NCI-H446 (cell line): ENCODE measurements at regions not wholly inside any gene's neighbourhood (a gene's known extent, or its start where the extent isn't known, plus 50 kb on each side); places are given as distances from the start of the nearest gene placed in this dataset.
"Not testable (repeated sequence)": the region's sequence is repeated elsewhere in the genome, so short reads cannot be mapped to it uniquely, and the experiment has no call there.

Source experiments
- DNase-seq, 2 experiments: peaks; one replicate each; lab custom pipeline; 2025; lab: John Stamatoyannopoulos, UW

DNA sequence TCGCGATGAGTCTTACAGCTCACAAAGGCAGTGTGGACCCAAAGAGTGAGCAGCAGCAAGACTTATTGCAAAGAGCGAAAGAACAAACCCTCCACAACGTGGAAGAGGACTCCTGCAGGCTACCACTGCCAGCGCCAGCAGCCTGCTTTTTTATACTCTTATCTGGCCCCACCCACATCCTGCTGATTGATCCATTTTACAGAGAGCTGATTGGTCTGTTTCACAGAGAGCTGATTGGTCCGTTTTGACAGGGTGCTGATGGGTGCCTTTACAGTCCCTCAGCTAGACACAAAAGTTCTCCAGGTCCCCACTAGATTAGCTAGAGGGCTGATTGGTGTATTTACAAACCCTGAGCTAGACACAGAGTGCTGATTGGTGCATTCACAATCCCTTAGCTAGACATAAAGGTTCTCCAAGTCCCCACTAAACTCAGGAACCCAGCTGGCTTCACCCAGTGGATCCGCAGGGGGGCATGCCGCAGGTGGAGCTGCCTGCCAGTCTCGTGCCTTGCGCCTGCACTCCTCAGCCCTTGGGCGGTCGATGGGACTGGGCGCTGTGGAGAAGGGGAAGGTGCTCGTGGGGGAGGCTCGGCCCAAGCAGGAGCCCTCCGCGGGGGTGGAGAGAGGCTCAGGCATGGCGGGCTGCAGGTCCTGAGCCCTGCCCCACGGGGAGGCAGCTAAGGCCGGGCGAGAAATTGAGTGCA lies 75.7 kb downstream of the QDPR start:
- not testable (repeated sequence) for DNase-seq

DNA sequence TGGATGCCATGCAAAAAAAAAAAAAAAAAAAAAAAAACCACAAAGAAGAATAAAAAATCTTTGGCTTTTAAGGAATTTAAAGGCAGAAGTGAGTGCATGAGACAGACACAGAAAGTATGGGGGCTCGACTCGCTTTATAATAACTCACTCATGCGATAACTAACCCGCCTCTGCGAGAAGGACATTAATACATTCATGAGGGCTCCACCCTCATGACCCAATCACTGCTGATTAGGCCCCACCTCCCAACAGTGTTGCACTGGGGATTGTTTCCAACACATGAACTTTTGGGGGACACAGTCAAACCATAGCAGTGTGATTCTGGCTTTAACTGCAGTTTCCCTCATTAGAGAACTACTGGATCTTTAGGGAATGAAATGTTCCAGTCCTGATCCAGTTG lies 78.1 kb downstream of the QDPR start:
- no peak for DNase-seq

DNA sequence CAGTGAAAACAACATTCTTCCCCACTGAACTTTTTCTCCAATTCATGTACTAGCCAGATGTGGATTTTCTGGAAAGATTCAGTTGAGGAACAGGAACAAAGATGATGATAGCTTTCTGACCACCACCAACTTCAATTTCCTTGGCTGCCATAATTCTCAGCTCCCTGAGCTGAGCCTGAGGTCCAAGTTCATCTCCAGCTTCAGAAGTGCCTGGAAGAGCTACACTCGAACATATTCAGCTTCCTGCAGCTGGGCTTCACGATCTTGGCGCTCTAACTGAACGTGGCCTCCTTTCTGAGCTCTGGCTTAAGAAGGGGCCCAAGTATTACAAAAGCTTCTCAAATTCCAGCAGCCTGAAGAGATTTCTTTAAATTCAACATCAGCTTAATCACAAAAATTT lies 83.9 kb downstream of the QDPR start:
- no peak for DNase-seq

DNA sequence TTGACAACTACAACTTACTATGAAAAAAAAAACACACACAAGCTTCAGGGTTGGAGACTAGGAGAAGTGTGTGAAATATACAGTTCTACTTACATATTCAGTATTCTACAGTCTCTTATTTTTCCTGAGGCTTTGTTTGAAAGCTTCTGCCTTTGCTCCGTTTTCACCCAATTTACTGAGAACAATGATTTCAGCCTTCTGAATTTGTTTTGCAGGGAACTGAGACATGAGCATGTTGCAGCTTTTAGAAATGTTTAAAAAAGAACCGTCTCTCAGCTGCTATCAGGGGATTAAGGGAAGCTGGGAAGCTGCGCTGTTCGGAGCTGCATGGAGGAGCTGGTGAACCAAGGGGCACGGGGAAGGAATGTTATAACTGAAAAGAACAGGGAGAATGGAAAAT lies 85.7 kb downstream of the QDPR start:
- no peak for DNase-seq

- no peak for DNase-seq
These were observed 93.9 kb downstream of the QDPR start for GRCh38 chr4:17418010-17418409.

DNA sequence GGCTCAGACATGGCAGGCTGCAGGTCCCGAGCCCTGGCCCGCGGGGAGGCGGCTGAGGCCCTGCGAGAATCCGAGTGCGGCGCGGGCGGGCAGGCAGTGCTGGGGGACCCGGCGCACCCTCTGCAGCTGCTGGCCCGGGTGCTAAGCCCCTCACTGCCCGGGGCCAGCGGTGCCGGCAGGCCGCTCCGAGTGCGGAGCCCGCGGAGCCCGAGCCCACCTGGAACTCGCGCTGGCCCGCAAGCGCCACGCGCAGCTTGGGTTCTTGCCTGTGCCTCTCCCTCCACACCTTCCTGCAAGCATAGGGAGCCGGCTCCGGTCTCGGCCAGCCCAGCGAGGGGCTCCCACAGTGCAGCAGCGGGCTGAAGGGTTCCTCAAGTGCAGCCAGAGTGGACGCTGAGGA lies 97.5 kb downstream of the QDPR start:
- no peak for DNase-seq

GRCh38 chr4:17400686-17401085 lies 111.2 kb downstream of the QDPR start:
- DNase-seq, result no peak

GRCh38 chr4:17398805-17399204 lies 113.1 kb downstream of the QDPR start:
- no peak for DNase-seq

DNA sequence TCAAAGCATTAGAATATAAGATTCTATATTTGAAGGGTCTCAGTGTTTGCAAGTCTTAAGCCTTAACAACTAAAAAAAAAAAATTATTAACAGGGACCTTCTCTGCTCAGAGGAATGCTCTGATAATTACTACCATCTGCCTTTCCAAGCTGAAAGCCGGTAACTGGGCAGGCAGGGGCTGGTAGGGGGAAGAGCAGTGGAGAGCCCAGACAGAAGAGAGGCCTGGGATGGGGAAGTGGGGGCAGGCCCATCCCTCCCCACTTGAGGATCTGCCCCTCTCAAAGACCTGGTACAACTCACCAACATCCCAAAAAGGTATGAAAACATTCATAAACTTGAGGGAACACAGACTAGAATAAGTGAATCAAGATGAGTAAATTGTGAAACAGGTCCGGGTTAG lies 113.9 kb downstream of the QDPR start:
- no peak for DNase-seq

DNA sequence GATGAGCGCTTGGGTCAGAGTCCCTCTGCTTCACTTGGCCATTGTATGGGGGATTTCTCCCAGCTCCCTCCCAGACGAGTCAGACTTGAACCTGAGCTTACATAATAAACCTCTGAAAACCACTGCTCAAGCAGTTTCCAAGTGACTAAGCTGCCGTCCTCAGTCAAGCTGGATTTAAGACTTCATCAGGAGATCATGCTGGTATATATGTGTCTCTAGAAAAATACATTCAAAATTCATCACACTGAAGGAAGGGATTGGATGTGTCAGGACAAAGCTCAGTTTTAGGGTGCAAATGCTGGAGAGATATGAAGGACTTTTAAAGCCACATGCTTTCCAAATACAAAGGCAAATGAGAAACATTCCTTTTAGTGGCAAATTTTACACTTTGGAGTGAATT lies 114.3 kb downstream of the QDPR start:
- DNase-seq, result no peak

- no peak for DNase-seq
These were observed 126.5 kb downstream of the QDPR start for GRCh38 chr4:17385403-17385802.

DNA sequence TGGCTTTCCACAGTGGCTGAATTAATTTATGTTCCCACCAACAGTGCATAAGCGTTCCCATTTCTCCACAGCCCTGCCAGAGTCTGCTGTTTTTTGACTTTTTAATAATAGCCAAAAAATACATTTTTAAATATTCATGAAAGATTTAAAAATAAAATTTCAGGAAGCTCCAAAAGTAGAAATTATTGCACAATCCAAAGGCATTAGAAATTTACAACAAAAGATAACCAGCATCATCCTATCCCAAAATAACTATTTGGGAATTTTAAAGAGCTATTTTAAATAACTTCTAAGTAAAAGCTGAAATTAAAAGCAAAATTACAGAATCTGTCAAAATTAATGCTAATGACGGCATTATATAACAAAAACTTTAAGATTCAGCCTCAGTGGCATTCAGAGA lies 131.5 kb downstream of the QDPR start:
- DNase-seq, result no peak

DNA sequence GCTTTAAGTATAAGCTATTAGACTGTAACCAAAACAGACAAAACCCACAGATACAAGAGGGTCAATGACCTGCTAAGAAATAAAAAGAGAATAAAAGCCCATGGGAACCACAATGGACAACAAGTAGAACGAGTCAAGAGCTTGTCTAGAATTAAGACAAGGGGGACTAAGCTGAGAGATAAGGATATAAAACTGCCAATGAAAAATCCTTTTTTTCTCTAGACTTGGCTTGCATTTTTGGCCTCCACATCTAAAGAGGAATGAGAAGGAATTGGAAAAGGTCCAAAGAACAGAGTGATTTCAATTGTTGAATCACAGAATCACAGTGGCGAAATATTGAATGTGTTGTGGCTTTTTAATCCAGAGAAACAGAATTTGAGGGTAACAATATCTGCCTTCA lies 135.7 kb downstream of the QDPR start:
- DNase-seq, result no peak

DNA sequence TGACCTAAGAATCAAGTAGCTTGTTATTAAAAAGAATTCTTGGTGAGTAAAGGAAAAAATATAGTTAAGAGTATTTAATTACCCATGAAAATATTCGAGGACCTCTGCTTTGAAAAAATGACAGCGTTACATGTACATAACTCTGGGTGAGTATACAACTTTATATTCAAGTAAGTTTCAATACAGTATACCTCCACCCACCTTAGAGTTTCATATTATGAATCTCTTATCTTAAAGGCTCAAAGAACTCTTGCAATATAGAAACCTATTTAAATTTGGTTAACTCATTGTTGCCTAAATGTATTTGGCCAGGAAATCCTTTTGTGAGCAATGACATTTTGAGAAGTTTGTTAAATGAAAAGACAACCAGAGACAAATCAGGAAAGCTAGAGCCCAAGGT lies 138.2 kb downstream of the QDPR start:
- no peak for DNase-seq

GRCh38 chr4:17370818-17371217 lies 141.1 kb downstream of the QDPR start:
- no peak for DNase-seq

DNA sequence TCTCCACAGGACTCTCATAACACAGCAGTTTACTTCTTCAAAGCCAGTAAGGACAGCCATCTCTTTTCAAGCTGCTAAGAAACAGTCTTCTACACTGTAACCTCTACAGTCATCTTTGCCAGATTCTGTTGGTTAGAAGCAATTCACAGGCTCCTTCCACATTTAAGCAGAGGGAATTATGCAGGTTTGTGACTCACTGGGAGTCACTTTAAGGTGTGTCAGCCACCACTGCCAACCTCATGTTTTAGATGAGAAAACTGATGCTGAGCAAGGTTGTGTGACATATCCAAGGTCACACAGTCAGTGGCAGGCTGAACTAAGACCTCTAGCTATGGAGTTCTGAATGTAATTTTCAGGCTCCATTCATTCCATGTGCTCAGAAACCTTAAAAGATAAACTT lies 143.5 kb downstream of the QDPR start:
- DNase-seq, result no peak

DNA sequence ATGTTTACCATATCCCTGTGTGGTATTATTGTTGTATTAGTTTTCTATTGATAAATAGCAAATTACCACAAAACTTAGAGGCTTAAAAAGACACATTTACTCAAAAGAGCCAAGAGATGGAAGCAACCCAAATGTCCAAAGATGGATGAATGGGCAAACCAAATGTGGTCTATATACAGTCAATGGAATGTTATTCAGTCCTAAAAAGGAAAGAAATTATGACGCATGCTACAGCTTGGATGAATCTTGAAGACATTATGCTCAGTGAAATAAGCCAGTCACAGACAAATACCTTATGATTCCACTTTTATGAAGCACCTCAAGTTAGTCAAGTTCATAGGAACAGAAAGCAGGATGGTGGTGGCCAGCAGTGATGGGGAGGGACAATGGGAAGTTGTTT lies 144.7 kb downstream of the QDPR start:
- no peak for DNase-seq

DNA sequence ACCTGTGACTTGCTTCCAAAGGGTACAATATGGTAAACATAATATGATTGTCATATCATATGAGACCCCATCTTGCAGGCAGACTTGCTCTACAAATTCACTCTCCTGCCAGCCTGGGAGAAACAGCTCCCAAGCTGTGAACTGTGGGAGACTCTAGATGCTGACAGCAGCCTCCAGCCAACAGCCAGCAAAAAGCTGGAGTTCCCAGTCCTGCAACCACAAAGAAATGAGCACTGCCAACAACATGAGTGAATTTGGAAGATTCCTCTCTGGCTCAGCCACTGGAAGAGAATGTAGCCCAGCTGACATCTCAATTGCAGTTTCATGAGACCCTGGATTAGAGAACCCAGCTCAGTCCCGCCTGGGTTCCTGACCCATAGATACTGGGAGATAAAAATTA lies 145.4 kb downstream of the QDPR start:
- no peak for DNase-seq

DNA sequence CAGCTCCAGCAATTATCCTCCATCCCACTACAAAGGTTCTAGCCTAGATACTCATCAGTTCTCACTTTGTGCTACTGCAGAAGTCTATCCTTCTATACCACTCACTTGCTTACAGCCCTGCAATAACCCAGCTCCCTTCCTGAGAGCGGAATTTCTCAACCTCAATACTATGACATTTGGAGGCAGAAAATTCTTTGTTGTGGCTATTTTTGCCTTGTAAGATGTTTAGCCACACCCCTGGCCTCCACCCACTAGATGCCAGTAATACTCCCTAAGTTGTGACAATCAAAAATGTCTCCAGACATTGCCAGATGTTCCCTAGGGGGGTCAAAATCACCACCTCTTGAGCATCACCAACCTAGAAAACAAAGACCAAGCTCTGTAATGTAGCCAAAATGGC lies 149.5 kb downstream of the QDPR start:
- no peak for DNase-seq

- no peak for DNase-seq
These were observed 153.6 kb downstream of the QDPR start for GRCh38 chr4:17358241-17358640.

DNA sequence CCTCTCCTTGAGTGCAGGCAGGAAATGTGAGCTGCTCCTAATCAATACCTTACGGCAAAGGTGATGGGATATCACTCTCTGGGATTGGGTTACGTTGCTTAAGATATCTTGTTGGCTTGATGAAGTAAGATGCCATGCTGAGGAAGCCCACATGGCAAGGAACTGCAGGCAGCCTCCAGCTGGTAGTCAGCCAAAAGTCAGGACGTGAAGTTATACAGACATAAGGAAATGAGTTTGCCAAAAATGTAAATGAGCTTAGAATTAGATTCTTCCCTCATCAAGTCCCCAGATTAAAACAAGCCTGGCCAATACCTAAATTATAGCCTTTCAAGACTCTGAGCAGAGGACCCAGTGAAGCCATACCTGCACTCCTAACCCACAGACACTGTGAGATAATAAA lies 155.0 kb downstream of the QDPR start:
- DNase-seq, result peak in 1 of 2 experiments; percentile 14

GRCh38 chr4:17352357-17352756 lies 159.5 kb downstream of the QDPR start:
- DNase-seq, result no peak

DNA sequence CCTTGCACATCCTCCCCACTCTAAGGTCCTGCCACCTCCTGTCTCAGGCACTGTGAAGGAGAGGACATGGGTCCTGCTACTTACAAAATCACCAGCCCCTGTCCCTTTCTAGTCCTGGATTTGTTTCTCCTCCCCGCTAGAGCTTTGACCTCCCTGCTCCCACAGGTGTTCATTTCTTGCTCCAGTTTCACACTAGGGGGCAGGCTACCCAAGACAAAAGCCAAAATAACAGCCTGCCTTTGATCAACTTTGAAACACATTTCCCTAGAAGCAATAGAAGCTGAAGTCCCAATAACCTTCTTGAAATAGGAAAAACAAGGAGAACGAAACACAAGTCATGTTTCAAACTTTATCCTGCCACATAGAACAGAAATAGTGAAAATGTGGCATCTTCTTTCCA lies 164.4 kb downstream of the QDPR start:
- peak in 1 of 2 experiments; percentile 29 for DNase-seq

DNA sequence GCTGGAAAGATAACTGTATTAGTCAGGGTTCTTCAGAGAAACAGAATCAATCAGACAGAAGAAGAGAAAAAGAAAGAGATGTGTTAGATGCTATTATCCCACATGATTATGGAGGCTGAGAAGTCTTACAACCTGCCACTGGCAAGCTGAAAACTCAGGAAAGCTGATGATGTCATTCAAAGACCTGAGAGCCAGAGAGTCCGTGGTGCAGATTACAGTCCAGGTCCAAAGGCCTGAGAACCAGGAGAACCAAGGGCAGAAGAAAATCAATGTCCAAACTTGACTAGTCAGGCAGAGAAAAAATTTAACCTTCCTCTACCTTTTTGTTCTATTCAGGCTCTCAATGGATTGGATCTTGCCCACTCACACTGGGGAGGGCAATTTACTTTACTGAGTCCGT lies 172.5 kb downstream of the QDPR start:
- no peak for DNase-seq

GRCh38 chr4:17336986-17337385 lies 174.9 kb downstream of the QDPR start:
- no peak for DNase-seq
